ENCODE measurements at regions not wholly inside any gene's neighbourhood (a gene's known extent, or its start where the extent isn't known, plus 50 kb on each side); places are given as distances from the start of the nearest gene placed in this dataset.

DNA sequence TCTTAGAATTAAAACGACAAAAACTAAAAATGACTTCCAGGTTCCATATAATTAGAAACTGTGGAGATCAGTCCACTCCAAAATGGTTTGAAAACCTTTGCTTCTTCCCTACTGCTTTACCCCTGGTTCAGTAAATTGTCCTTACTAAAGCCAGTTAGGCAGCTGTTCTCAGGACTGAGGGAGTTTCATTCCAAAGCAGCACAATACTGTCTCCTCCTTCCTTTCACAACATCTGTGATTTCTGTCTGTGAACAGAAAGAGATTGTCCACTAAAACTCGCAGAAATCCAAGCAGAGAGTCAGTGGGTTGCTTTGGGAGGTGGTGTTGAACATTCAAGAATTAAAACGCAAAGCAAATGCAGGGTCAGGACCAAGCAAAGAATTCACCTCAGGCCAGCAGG, 740.8 kb upstream of the ZNF608 start:
- TF ChIP-seq, protein P1, sequence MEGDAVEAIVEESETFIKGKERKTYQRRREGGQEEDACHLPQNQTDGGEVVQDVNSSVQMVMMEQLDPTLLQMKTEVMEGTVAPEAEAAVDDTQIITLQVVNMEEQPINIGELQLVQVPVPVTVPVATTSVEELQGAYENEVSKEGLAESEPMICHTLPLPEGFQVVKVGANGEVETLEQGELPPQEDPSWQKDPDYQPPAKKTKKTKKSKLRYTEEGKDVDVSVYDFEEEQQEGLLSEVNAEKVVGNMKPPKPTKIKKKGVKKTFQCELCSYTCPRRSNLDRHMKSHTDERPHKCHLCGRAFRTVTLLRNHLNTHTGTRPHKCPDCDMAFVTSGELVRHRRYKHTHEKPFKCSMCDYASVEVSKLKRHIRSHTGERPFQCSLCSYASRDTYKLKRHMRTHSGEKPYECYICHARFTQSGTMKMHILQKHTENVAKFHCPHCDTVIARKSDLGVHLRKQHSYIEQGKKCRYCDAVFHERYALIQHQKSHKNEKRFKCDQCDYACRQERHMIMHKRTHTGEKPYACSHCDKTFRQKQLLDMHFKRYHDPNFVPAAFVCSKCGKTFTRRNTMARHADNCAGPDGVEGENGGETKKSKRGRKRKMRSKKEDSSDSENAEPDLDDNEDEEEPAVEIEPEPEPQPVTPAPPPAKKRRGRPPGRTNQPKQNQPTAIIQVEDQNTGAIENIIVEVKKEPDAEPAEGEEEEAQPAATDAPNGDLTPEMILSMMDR (IDR thresholded peaks at IDR 0.05) = no peak
- TF ChIP-seq EP300 (IDR thresholded peaks at IDR 0.05) = no peak

Measured in sigmoid colon (tissue), 4 donors.